ENCODE measurements at regions not wholly inside any gene's neighbourhood (a gene's known extent, or its start where the extent isn't known, plus 50 kb on each side); places are given as distances from the start of the nearest gene placed in this dataset.

GRCh38 chr18:34959211-34959829, 81.9 kb upstream of the MAPRE2 start:
- TF ChIP-seq, protein P1, sequence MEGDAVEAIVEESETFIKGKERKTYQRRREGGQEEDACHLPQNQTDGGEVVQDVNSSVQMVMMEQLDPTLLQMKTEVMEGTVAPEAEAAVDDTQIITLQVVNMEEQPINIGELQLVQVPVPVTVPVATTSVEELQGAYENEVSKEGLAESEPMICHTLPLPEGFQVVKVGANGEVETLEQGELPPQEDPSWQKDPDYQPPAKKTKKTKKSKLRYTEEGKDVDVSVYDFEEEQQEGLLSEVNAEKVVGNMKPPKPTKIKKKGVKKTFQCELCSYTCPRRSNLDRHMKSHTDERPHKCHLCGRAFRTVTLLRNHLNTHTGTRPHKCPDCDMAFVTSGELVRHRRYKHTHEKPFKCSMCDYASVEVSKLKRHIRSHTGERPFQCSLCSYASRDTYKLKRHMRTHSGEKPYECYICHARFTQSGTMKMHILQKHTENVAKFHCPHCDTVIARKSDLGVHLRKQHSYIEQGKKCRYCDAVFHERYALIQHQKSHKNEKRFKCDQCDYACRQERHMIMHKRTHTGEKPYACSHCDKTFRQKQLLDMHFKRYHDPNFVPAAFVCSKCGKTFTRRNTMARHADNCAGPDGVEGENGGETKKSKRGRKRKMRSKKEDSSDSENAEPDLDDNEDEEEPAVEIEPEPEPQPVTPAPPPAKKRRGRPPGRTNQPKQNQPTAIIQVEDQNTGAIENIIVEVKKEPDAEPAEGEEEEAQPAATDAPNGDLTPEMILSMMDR (IDR thresholded peaks at IDR 0.05 in 4 of 5, conservative IDR thresholded peaks at IDR 0.05 in 1 of 5) = no peak
- no peak for TF ChIP-seq POLR2A (IDR thresholded peaks at IDR 0.05)
